Adrenal gland (tissue), 9 donors: ENCODE measurements at regions not wholly inside any gene's neighbourhood (a gene's known extent, or its start where the extent isn't known, plus 50 kb on each side); places are given as distances from the start of the nearest gene placed in this dataset.

Experiments used
- DNase-seq, 7 donors: peaks; one replicate each; pipeline ENCODE4 v3.0.0-alpha.2; 2019 to 2020
- H3K27ac ChIP-seq, 5 donors: fragments of 200-600 bp; sonication (generic) in 4 of 5; 1 replicate in 3 of 5; 2 replicates in 2 of 5; pipeline versions ENCODE4 v1.5.1 to v1.8.0; 2016 to 2020; ENCODE audit warnings: mild to moderate bottlenecking in 1 of 5
- H3K27me3 ChIP-seq: fragments of 200-600 bp; 2 replicates; pipeline ENCODE4 v1.8.0; 2021
- H3K36me3 ChIP-seq, 2 donors: fragments of 200-600 bp; replicated peaks in 1 of 2; 1 replicate in 1 of 2; 2 replicates in 1 of 2; pipeline versions ENCODE4 v1.5.1 to v1.8.0; 2018 to 2022
- H3K4me1 ChIP-seq, 2 donors: fragments of 200-600 bp; replicated peaks in 1 of 2; 1 replicate in 1 of 2; 2 replicates in 1 of 2; pipeline versions ENCODE4 v1.5.1 to v1.8.0; 2018 to 2021
- H3K4me3 ChIP-seq, 4 donors: fragments of 200-600 bp; sonication (generic) in 3 of 4; one replicate each; pipeline ENCODE4 v1.5.1; 2016 to 2018
- H3K9me3 ChIP-seq, 3 donors: fragments of 200-600 bp; sonication (generic) in 1 of 3; replicated peaks in 1 of 3; 1 replicate in 2 of 3; 2 replicates in 1 of 3; pipeline versions ENCODE4 v1.5.1 to v1.8.0; 2016 to 2021
- CTCF ChIP-seq, 6 experiments: fragments of 450-650 bp in 4 of 6; fragments of 200-600 bp in 2 of 6; sonication (generic) in 1 of 6; IDR thresholded peaks; 1 replicate in 5 of 6; 2 replicates in 1 of 6; pipeline versions ENCODE4 v1.5.1 to v1.8.0; 2016 to 2021; ENCODE audit warnings: antibody characterized with exemption in 6 of 6, mild to moderate bottlenecking in 2 of 6, moderate library complexity in 1 of 6
- POLR2A ChIP-seq, 2 donors: fragments of 450-650 bp; IDR thresholded peaks; one replicate each; pipeline ENCODE4 v1.6.1; 2017; ENCODE audit warnings: antibody characterized with exemption in 2 of 2, mild to moderate bottlenecking in 2 of 2, moderate library complexity in 1 of 2
- WGBS, 4 donors: extraction: QIAGEN DNeasy Blood & Tissue Kit in 2 of 4; methylation state at CpG; one replicate each; pipeline versions ENCODE4 v1.1.5 to v1.1.7; 2013 to 2017; 5-methylcytosine and 5-hydroxymethylcytosine counted together
- intact Hi-C, 2 donors: fragments of 100-400 bp; cut with DNase I; formaldehyde crosslinking; loops; one replicate each; pipeline versions ENCODE4 v1.14.1 to v1.15.0; 2022 to 2023
- donor health status: healthy with polysubstance abuse.
- donor health status: Bipolar disorder and iron deficiency.
- donor health status: DM: yes; HTN: yes; CAD: no.
- donor health status: DM: no; HTN: no; CAD: no.
- donor health status: DM: no; HTN: no; CAD: no.

GRCh38 chr21:16389643-16390042 lies 659.9 kb downstream of the USP25 start:
- no peak overlapping the region for H3K4me3 ChIP-seq

GRCh38 chr21:16395285-16395684 lies 665.5 kb downstream of the USP25 start:
- no peaks in the 10 kb centered on the region for H3K36me3 ChIP-seq
- H3K4me1 ChIP-seq: no peaks in the 10 kb centered on the region
- H3K27me3 ChIP-seq: no peaks in the 10 kb centered on the region
- DNase-seq: no peak
- TF ChIP-seq POLR2A (IDR thresholded peaks at IDR 0.05) (no peak), CTCF (IDR thresholded peaks at IDR 0.05) (no peak)
- no peaks in the 10 kb centered on the region for H3K9me3 ChIP-seq
- intact Hi-C loops: no loop called here
- no peak overlapping the region for H3K27ac ChIP-seq
- WGBS, 4 donors: 71 to 94% (median 86%) methylated on average over 2 of the region's 2 CpGs
- H3K4me3 ChIP-seq: no peak overlapping the region

More at GRCh38 chr21:16389643-16390042, 659.9 kb downstream of the USP25 start:
- no peak for TF ChIP-seq POLR2A (IDR thresholded peaks at IDR 0.05)
- TF ChIP-seq CTCF (IDR thresholded peaks at IDR 0.05): no peak
- Histone ChIP-seq H3K4me1 (no peaks in the 10 kb centered on the region), H3K36me3 (no peaks in the 10 kb centered on the region), H3K9me3 (no peaks in the 10 kb centered on the region), H3K27ac (no peak overlapping the region), H3K27me3 (no peaks in the 10 kb centered on the region)
- intact Hi-C loops: no loop called here
- WGBS, 4 donors: 91 to 99% (median 94%) methylated on average over 2 of the region's 2 CpGs
- DNase-seq: no peak

- Histone ChIP-seq H3K9me3 (no peaks in the 10 kb centered on the region), H3K27ac (no peak overlapping the region), H3K27me3 (no peaks in the 10 kb centered on the region), H3K36me3 (no peaks in the 10 kb centered on the region), H3K4me1 (no peaks in the 10 kb centered on the region), H3K4me3 (no peak overlapping the region)
- no peak for TF ChIP-seq POLR2A (IDR thresholded peaks at IDR 0.05)
- TF ChIP-seq CTCF (IDR thresholded peaks at IDR 0.05): no peak
- DNase-seq: peak in 1 of 7 donors; percentile 1
- intact Hi-C loops: no loop called here
Measured at GRCh38 chr21:16402752-16403151, 673.0 kb downstream of the USP25 start.

DNA sequence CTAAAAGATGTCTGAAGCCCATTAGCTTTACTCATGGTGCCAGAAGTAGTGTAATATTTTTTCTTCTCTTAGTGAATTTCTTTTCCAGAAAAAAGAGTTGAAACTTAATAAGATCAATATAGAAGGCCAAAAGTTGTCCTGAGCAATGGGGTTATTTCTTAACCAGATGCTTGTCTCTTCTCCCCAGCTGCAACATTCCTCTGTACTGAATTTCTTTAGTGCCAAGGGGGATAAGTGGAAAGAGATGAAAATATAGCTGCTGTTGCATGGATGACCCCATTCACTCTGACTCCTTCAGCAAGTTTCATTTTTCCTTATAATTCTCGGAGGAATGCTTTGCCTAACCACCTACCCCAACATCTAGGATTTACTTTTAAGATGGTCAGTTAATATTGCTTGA lies 675.0 kb downstream of the USP25 start:
- H3K27ac ChIP-seq: no peak overlapping the region
- no peaks in the 10 kb centered on the region for H3K27me3 ChIP-seq
- DNase-seq: no peak
- no peak overlapping the region for H3K4me3 ChIP-seq
- no peaks in the 10 kb centered on the region for H3K4me1 ChIP-seq
- no peak for TF ChIP-seq CTCF (IDR thresholded peaks at IDR 0.05)
- no peak for TF ChIP-seq POLR2A (IDR thresholded peaks at IDR 0.05)
- no peaks in the 10 kb centered on the region for H3K9me3 ChIP-seq
- H3K36me3 ChIP-seq: no peaks in the 10 kb centered on the region
- 77 to 81% (median 80%) methylated on average over 1 of the region's 1 CpG for WGBS, 4 donors
- intact Hi-C loops: no loop called here
